Panc1 (cell line): ENCODE measurements at regions not wholly inside any gene's neighbourhood (a gene's known extent, or its start where the extent isn't known, plus 50 kb on each side); places are given as distances from the start of the nearest gene placed in this dataset.

Experiments used
- CTCF ChIP-seq: fragments of 450-650 bp; IDR thresholded peaks from 2 replicates; pipeline ENCODE4 v1.5.1; 2017; ENCODE audit warnings: mild to moderate bottlenecking
- POLR2AphosphoS5 ChIP-seq: IDR thresholded peaks from 2 replicates; pipeline ENCODE4 v1.6.1; 2012; ENCODE audit warnings: mild to moderate bottlenecking, low read depth, low read length, moderate library complexity
- TCF7L2 ChIP-seq: IDR thresholded peaks from 2 replicates; pipeline ENCODE4 v1.6.1; 2011; ENCODE audit warnings: mild to moderate bottlenecking, low read depth, low read length, inconsistent platforms

- TF ChIP-seq POLR2AphosphoS5 (no peak), CTCF (no peak), TCF7L2 (no peak)
Measured at GRCh38 chr4:125573368-125573767, 258.6 kb downstream of the FAT4 start.
